ENCODE measurements at regions not wholly inside any gene's neighbourhood (a gene's known extent, or its start where the extent isn't known, plus 50 kb on each side); places are given as distances from the start of the nearest gene placed in this dataset.

- TF ChIP-seq POLR2A (IDR thresholded peaks at IDR 0.05) (no peak), CTCF (IDR thresholded peaks at IDR 0.05) (no peak)
Measured at GRCh38 chr2:78749638-78750037, 275.9 kb upstream of the REG3G start.

Data from sigmoid colon (tissue), 3 donors.